H1 (cell line): ENCODE measurements at regions not wholly inside any gene's neighbourhood (a gene's known extent, or its start where the extent isn't known, plus 50 kb on each side); places are given as distances from the start of the nearest gene placed in this dataset.

Source experiments
- CHD2 ChIP-seq: IDR thresholded peaks from 2 replicates; pipeline ENCODE4 v1.6.1; 2012; ENCODE audit warnings: low read length, improper control_type of control experiment
- MAFK ChIP-seq: IDR thresholded peaks from 2 replicates; pipeline ENCODE4 v1.6.1; 2012; ENCODE audit warnings: low read depth, mild to moderate bottlenecking, improper control_type of control experiment, low read length
- RAD21 ChIP-seq, 2 experiments: IDR thresholded peaks in 1 of 2; conservative IDR thresholded peaks in 1 of 2; 2 replicates each; pipeline ENCODE4 v1.6.1; 2011; ENCODE audit warnings: low read depth in 2 of 2, low read length in 2 of 2, improper control_type of control experiment in 1 of 2, inconsistent platforms in 1 of 2, mild to moderate bottlenecking in 1 of 2, moderate library complexity in 1 of 2
- YY1 ChIP-seq: IDR thresholded peaks from 2 replicates; pipeline ENCODE4 v1.6.1; 2011; ENCODE audit warnings: low read depth, mild to moderate bottlenecking, low read length
- TF ChIP-seq, protein P1 (sequence below), 3 experiments: IDR thresholded peaks; 1 replicate in 2 of 3; 2 replicates in 1 of 3; pipeline versions ENCODE4 v1.5.1 to v1.6.1; 2011; ENCODE audit warnings: low read length in 3 of 3, mild to moderate bottlenecking in 3 of 3, inconsistent platforms in 2 of 3, low read depth in 1 of 3, moderate library complexity in 1 of 3; ENCODE audit not compliant: insufficient read depth in 1 of 3; ENCODE audit errors: control extremely low read depth in 1 of 3

DNA sequence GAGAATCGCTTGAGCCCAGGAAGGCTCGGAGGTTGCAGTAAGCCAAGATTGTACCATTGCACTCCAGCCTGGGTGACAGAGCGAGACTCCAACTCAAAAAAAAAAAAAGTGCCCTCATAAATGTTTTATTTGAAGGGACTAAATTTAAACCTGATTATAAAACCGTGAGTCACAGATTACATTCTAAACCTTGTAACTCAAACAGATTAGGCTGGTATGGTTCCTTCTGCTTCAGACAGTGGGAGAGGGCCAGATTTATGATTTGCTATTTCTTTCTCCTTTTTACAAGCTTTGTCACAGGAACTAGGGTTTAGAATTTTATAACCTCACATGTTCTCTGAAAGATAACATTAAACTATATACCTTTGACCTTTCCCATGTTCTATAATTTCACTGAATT lies 801.2 kb upstream of the ZWINT start (continued):
- TF ChIP-seq CHD2 (no peak), YY1 (no peak), MAFK (no peak), RAD21 (IDR thresholded peaks at IDR 0.05 in 1 of 2, conservative IDR thresholded peaks at IDR 0.05 in 1 of 2; ENCODE audit: low read depth in 2 of 2, low read length in 2 of 2) (no peak)
- TF ChIP-seq, protein P1, sequence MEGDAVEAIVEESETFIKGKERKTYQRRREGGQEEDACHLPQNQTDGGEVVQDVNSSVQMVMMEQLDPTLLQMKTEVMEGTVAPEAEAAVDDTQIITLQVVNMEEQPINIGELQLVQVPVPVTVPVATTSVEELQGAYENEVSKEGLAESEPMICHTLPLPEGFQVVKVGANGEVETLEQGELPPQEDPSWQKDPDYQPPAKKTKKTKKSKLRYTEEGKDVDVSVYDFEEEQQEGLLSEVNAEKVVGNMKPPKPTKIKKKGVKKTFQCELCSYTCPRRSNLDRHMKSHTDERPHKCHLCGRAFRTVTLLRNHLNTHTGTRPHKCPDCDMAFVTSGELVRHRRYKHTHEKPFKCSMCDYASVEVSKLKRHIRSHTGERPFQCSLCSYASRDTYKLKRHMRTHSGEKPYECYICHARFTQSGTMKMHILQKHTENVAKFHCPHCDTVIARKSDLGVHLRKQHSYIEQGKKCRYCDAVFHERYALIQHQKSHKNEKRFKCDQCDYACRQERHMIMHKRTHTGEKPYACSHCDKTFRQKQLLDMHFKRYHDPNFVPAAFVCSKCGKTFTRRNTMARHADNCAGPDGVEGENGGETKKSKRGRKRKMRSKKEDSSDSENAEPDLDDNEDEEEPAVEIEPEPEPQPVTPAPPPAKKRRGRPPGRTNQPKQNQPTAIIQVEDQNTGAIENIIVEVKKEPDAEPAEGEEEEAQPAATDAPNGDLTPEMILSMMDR (IDR thresholded peaks at IDR 0.05; ENCODE audit: control extremely low read depth in 1 of 3, insufficient read depth in 1 of 3, low read depth in 1 of 3, low read length in 3 of 3), result no peak
